ENCODE measurements at regions not wholly inside any gene's neighbourhood (a gene's known extent, or its start where the extent isn't known, plus 50 kb on each side); places are given as distances from the start of the nearest gene placed in this dataset.
"Not testable (repeated sequence)": the region's sequence is repeated elsewhere in the genome, so short reads cannot be mapped to it uniquely, and the experiment has no call there.

- DNase-seq: no peak
These were observed 208.1 kb upstream of the SAMSN1 start for GRCh38 chr21:14754259-14754604.

GRCh38 chr21:14753466-14754258, 207.5 kb upstream of the SAMSN1 start:
- DNase-seq: no peak

GRCh38 chr21:14753069-14753465, 207.0 kb upstream of the SAMSN1 start:
- no peak for DNase-seq

- no peak for DNase-seq
These were observed 206.3 kb upstream of the SAMSN1 start for GRCh38 chr21:14752345-14752909.

GRCh38 chr21:14751602-14752344, 205.7 kb upstream of the SAMSN1 start:
- no peak for DNase-seq

GRCh38 chr21:14751011-14751410, 204.9 kb upstream of the SAMSN1 start:
- DNase-seq: no peak

GRCh38 chr21:14750041-14750440, 203.9 kb upstream of the SAMSN1 start:
- DNase-seq: no peak

GRCh38 chr21:14748662-14749061, 202.5 kb upstream of the SAMSN1 start:
- no peak for DNase-seq

GRCh38 chr21:14744368-14744767, 198.3 kb upstream of the SAMSN1 start:
- DNase-seq: no peak

- DNase-seq: no peak
These were observed 196.0 kb upstream of the SAMSN1 start for GRCh38 chr21:14742119-14742518.

GRCh38 chr21:14741256-14741655, 195.1 kb upstream of the SAMSN1 start:
- DNase-seq: no peak

- DNase-seq: no peak
These were observed 194.6 kb upstream of the SAMSN1 start for GRCh38 chr21:14740692-14741091.

GRCh38 chr21:14740116-14740515, 194.0 kb upstream of the SAMSN1 start:
- DNase-seq: no peak

GRCh38 chr21:14739590-14739989, 193.5 kb upstream of the SAMSN1 start:
- no peak for DNase-seq

GRCh38 chr21:14738576-14738975, 192.5 kb upstream of the SAMSN1 start:
- not testable (repeated sequence) for DNase-seq

GRCh38 chr21:14737922-14738321, 191.8 kb upstream of the SAMSN1 start:
- no peak for DNase-seq

GRCh38 chr21:14737284-14737691, 191.2 kb upstream of the SAMSN1 start:
- DNase-seq: no peak

GRCh38 chr21:14736672-14737071, 190.6 kb upstream of the SAMSN1 start:
- DNase-seq: no peak

GRCh38 chr21:14736162-14736561, 190.0 kb upstream of the SAMSN1 start:
- no peak for DNase-seq

- DNase-seq: no peak
These were observed 188.7 kb upstream of the SAMSN1 start for GRCh38 chr21:14734833-14735232.

- DNase-seq: no peak
These were observed 188.1 kb upstream of the SAMSN1 start for GRCh38 chr21:14734191-14734590.

- DNase-seq: no peak
These were observed 179.1 kb upstream of the SAMSN1 start for GRCh38 chr21:14725219-14725618.

GRCh38 chr21:14722841-14723483, 176.8 kb upstream of the SAMSN1 start:
- DNase-seq: no peak
